ENCODE measurements at regions not wholly inside any gene's neighbourhood (a gene's known extent, or its start where the extent isn't known, plus 50 kb on each side); places are given as distances from the start of the nearest gene placed in this dataset.

DNA sequence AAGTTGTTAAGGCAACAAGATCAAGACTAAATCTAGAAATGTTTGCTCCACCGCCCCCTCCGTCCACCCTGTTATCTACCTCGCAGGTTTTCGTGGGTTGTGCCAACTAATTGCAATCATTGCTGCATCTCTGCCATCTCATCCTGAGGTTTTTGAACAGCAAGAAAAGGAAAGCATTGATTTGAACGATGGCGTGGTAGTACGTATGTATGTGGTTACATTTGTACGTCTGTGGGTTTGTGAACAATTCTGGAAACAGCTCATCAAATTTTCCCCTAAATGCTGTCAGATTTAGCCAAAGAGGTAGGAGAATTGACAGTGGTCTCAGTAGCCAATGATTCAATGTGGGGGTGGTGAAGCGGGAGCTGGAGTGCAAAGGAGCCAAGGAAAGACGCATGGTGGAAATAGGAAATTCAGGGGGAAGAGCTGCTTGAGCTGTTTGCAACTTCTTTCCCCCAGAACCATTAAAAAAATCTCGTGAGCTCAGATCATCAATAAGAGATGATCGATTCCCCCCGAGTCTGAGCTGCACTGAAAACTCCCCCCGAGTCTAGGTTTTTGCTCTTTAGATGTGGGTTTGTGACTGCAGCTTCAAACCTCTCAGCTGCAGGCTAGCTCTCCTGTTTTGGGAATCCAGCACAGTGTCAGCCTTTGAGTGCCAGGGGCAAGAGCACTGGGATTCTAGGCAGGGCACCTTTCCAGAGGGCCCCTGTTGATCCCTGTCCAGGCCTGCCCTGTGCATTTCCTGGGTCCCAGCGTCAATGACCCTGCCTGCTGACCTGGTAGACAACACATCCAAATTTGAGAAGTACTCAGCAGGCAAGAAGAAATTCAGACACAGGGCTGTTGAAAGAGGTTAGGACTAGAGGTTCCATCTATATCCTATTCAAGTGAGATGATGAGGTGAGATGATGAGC is 72.6 kb upstream of the LY86 start:
- FAIRE-seq = no peak
- no TSS peak for BruUV-seq (replicated peaks)
- CTCF ChIA-PET = no interaction called here

More for the DNA sequence above, 72.6 kb upstream of the LY86 start:
- TF ChIP-seq, protein P1, sequence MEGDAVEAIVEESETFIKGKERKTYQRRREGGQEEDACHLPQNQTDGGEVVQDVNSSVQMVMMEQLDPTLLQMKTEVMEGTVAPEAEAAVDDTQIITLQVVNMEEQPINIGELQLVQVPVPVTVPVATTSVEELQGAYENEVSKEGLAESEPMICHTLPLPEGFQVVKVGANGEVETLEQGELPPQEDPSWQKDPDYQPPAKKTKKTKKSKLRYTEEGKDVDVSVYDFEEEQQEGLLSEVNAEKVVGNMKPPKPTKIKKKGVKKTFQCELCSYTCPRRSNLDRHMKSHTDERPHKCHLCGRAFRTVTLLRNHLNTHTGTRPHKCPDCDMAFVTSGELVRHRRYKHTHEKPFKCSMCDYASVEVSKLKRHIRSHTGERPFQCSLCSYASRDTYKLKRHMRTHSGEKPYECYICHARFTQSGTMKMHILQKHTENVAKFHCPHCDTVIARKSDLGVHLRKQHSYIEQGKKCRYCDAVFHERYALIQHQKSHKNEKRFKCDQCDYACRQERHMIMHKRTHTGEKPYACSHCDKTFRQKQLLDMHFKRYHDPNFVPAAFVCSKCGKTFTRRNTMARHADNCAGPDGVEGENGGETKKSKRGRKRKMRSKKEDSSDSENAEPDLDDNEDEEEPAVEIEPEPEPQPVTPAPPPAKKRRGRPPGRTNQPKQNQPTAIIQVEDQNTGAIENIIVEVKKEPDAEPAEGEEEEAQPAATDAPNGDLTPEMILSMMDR (IDR thresholded peaks at IDR 0.05; ENCODE audit: extremely low read depth in 1 of 2, insufficient read depth in 1 of 2, low read depth in 1 of 2, low read length in 2 of 2) = no peak
- TF ChIP-seq GATA2 (IDR thresholded peaks at IDR 0.05; ENCODE audit: insufficient read depth, insufficient read length, low read depth, low read length) (no peak), JUN (IDR thresholded peaks at IDR 0.05; ENCODE audit: borderline replicate concordance, insufficient read depth, insufficient read length, low read depth) (no peak), FOS (IDR thresholded peaks at IDR 0.05; ENCODE audit: borderline replicate concordance, insufficient read depth, low read length) (no peak)
- no peak overlapping the region for H3K27ac ChIP-seq (ENCODE audit: insufficient read depth, low read depth, low read length)
- no peak for DNase-seq (ENCODE audit: low read depth, low spot score)
- no peaks in the 10 kb centered on the region for H3K4me1 ChIP-seq (ENCODE audit: control insufficient read depth, extremely low read depth, insufficient read depth, low read length)
- POLR2A ChIA-PET = no interaction called here
- no peaks in the 10 kb centered on the region for H3K9me1 ChIP-seq (replicated peaks; ENCODE audit: control insufficient read depth, extremely low read depth, insufficient read depth, low read length)
- H3K4me3 ChIP-seq (replicated peaks in 1 of 3; ENCODE audit: insufficient read depth in 1 of 3, low read depth in 1 of 3, low read length in 3 of 3) = no peak overlapping the region
- no peaks in the 10 kb centered on the region for H3K27me3 ChIP-seq (ENCODE audit: control insufficient read depth in 2 of 2, insufficient read depth in 2 of 2, low read length in 2 of 2)
- no peaks in the 10 kb centered on the region for H3K9me3 ChIP-seq (replicated peaks; ENCODE audit: control insufficient read depth, insufficient read depth, low read length)
- intact Hi-C loops (cut with micrococcal nuclease) (no loop called here), dilution Hi-C loops (cut with MboI; ENCODE audit: extremely low pct_ligation_motif_present, low sequenced_read_pairs) (no loop called here)
- no peak overlapping the region for H3K9ac ChIP-seq (replicated peaks; ENCODE audit: extremely low read depth, insufficient read depth, low read length)
- H4K20me1 ChIP-seq (replicated peaks; ENCODE audit: control insufficient read depth, extremely low read depth, insufficient read depth, low read length) = no peaks in the 10 kb centered on the region
- no peak overlapping the region for H2AFZ ChIP-seq (ENCODE audit: low read depth, low read length)
- no peaks in the 10 kb centered on the region for H3K79me2 ChIP-seq (ENCODE audit: control insufficient read depth, insufficient read depth, low read length)
- no peak overlapping the region for H3K4me2 ChIP-seq (ENCODE audit: insufficient read depth, low read length)
- H3K36me3 ChIP-seq (ENCODE audit: control insufficient read depth in 2 of 2, extremely low read depth in 1 of 2, insufficient read depth in 2 of 2, low read length in 2 of 2) = no peaks in the 10 kb centered on the region

Measured in endothelial cell of umbilical vein (primary cell).